ENCODE measurements at regions not wholly inside any gene's neighbourhood (a gene's known extent, or its start where the extent isn't known, plus 50 kb on each side); places are given as distances from the start of the nearest gene placed in this dataset.

- H3K9me3 ChIP-seq (ENCODE audit: control insufficient read depth in 2 of 3, low read length in 3 of 3) = no peaks in the 10 kb centered on the region
- POLR2A ChIA-PET = no interaction called here
- no peaks in the 10 kb centered on the region for H3K27me3 ChIP-seq (ENCODE audit: control insufficient read depth in 2 of 2, insufficient read depth in 2 of 2, low read length in 2 of 2)
- Mint-ChIP-seq H3K9me3 (peaks cover 0 to 4% (median 0%) of the 10 kb centered on the region in 11 donors), H3K4me3 (no peak overlapping the region), H3K36me3 (no peaks in the 10 kb centered on the region), H3K27me3 (peaks cover 0 to 11% (median 2%) of the 10 kb centered on the region in 5 donors), H3K4me1 (no peaks in the 10 kb centered on the region), H3K27ac (no peak overlapping the region)
- intact Hi-C loops (cut with micrococcal nuclease) = no loop called here
- no peak overlapping the region for H3K27ac ChIP-seq (ENCODE audit: low read depth, low read length)
- no peaks in the 10 kb centered on the region for H3K4me1 ChIP-seq (ENCODE audit: control insufficient read depth in 2 of 2, insufficient read depth in 2 of 2, low read length in 2 of 2)
- ATAC-seq = no peak
- CTCF ChIA-PET = no interaction called here
- no peak for DNase-seq
- no peaks in the 10 kb centered on the region for H3K36me3 ChIP-seq (ENCODE audit: control insufficient read depth in 2 of 3, insufficient read depth in 3 of 3, low read length in 3 of 3)
- no peak overlapping the region for H3K4me3 ChIP-seq (ENCODE audit: low read length)
These were observed 174.7 kb downstream of the GAS1 start for GRCh38 chr9:86772635-86772993.

DNA sequence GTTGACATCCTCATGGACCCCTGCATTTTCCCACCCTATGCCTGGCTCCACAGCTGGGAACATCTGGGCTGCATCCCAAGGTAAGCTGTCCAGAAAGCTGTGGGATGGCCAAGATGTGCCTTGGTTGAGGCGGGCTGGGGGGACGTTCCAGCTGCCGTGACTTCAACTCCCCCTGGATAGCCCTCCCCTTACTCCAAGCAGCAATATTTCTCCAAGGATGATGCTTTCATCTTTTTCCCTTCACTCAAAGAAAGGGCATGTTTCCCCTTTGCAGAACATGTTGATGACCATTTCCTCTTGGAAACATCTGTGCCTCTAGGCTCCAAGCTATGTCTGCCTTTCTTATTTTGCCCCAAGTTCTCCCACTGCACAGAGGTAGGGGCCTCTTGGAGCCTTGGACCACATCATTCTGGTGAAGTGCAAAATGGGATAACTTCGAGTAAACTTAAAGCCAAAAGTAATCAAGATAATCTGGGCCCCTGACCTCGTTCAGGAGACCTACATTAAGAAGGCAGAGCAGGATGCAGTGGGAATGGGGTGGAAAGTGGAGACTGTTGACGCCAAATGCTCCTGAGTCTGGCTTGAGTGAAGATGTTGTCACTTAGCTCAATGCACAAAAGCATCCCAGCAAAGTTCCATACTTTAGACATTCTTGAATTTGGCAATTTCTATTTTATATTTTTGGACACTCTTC is 175.2 kb downstream of the GAS1 start:
- no peaks in the 10 kb centered on the region for H3K36me3 Mint-ChIP-seq
- peaks cover 0 to 11% (median 2%) of the 10 kb centered on the region in 5 donors for H3K27me3 Mint-ChIP-seq
- ATAC-seq (no peak), DNase-seq (no peak)
- intact Hi-C loops (cut with micrococcal nuclease) = no loop called here
- POLR2A ChIA-PET = no interaction called here
- H3K27ac Mint-ChIP-seq = no peak overlapping the region
- H3K4me3 ChIP-seq (ENCODE audit: low read length) = no peak overlapping the region
- no peaks in the 10 kb centered on the region for H3K9me3 ChIP-seq (ENCODE audit: control insufficient read depth in 2 of 3, low read length in 3 of 3)
- H3K4me1 Mint-ChIP-seq = no peaks in the 10 kb centered on the region
- no peak overlapping the region for H3K27ac ChIP-seq (ENCODE audit: low read depth, low read length)
- CTCF ChIA-PET = no interaction called here
- H3K4me1 ChIP-seq (ENCODE audit: control insufficient read depth in 2 of 2, insufficient read depth in 2 of 2, low read length in 2 of 2) = no peaks in the 10 kb centered on the region
- peaks cover 0 to 4% (median 0%) of the 10 kb centered on the region in 11 donors for H3K9me3 Mint-ChIP-seq
- no peak overlapping the region for H3K4me3 Mint-ChIP-seq
- no peaks in the 10 kb centered on the region for H3K27me3 ChIP-seq (ENCODE audit: control insufficient read depth in 2 of 2, insufficient read depth in 2 of 2, low read length in 2 of 2)
- no peaks in the 10 kb centered on the region for H3K36me3 ChIP-seq (ENCODE audit: control insufficient read depth in 2 of 3, insufficient read depth in 3 of 3, low read length in 3 of 3)

GRCh38 chr9:86771420-86771819 is 175.9 kb downstream of the GAS1 start:
- no peak overlapping the region for H3K27ac ChIP-seq (ENCODE audit: low read depth, low read length)
- ChIA-PET POLR2A (no interaction called here), CTCF (no interaction called here)
- ATAC-seq (no peak), DNase-seq (no peak)
- peaks cover 0 to 11% (median 2%) of the 10 kb centered on the region in 5 donors for H3K27me3 Mint-ChIP-seq
- peaks cover 0 to 4% (median 0%) of the 10 kb centered on the region in 11 donors for H3K9me3 Mint-ChIP-seq
- intact Hi-C loops (cut with micrococcal nuclease) = no loop called here
- H3K36me3 ChIP-seq (ENCODE audit: control insufficient read depth in 2 of 3, insufficient read depth in 3 of 3, low read length in 3 of 3) = no peaks in the 10 kb centered on the region
- H3K4me3 ChIP-seq (ENCODE audit: low read length) = no peak overlapping the region
- H3K27ac Mint-ChIP-seq = no peak overlapping the region
- H3K9me3 ChIP-seq (ENCODE audit: control insufficient read depth in 2 of 3, low read length in 3 of 3) = no peaks in the 10 kb centered on the region
- no peak overlapping the region for H3K4me3 Mint-ChIP-seq
- no peaks in the 10 kb centered on the region for H3K27me3 ChIP-seq (ENCODE audit: control insufficient read depth in 2 of 2, insufficient read depth in 2 of 2, low read length in 2 of 2)
- H3K36me3 Mint-ChIP-seq = no peaks in the 10 kb centered on the region
- no peaks in the 10 kb centered on the region for H3K4me1 ChIP-seq (ENCODE audit: control insufficient read depth in 2 of 2, insufficient read depth in 2 of 2, low read length in 2 of 2)
- no peaks in the 10 kb centered on the region for H3K4me1 Mint-ChIP-seq

GRCh38 chr9:86768709-86769108 is 178.6 kb downstream of the GAS1 start:
- ChIA-PET CTCF (interaction anchor here (0.6 kb wide), 1 partner anchor 23 kb away, joined by 3 read pairs; no protein-coding TSS in a partner anchor), POLR2A (no interaction called here)
- Histone ChIP-seq H3K27me3 (ENCODE audit: control insufficient read depth in 2 of 2, insufficient read depth in 2 of 2, low read length in 2 of 2) (no peaks in the 10 kb centered on the region), H3K36me3 (ENCODE audit: control insufficient read depth in 2 of 3, insufficient read depth in 3 of 3, low read length in 3 of 3) (no peaks in the 10 kb centered on the region), H3K27ac (ENCODE audit: low read depth, low read length) (no peak overlapping the region), H3K4me3 (ENCODE audit: low read length) (no peak overlapping the region), H3K4me1 (ENCODE audit: control insufficient read depth in 2 of 2, insufficient read depth in 2 of 2, low read length in 2 of 2) (no peaks in the 10 kb centered on the region), H3K9me3 (ENCODE audit: control insufficient read depth in 2 of 3, low read length in 3 of 3) (no peaks in the 10 kb centered on the region)
- Mint-ChIP-seq H3K27ac (no peak overlapping the region), H3K9me3 (peaks cover 0 to 6% (median 0%) of the 10 kb centered on the region in 11 donors), H3K4me1 (no peaks in the 10 kb centered on the region), H3K4me3 (no peak overlapping the region), H3K27me3 (peaks cover 0 to 11% (median 0%) of the 10 kb centered on the region in 5 donors), H3K36me3 (no peaks in the 10 kb centered on the region)
- intact Hi-C loops (cut with micrococcal nuclease) = no loop called here
- ATAC-seq (no peak), DNase-seq (no peak)

DNA sequence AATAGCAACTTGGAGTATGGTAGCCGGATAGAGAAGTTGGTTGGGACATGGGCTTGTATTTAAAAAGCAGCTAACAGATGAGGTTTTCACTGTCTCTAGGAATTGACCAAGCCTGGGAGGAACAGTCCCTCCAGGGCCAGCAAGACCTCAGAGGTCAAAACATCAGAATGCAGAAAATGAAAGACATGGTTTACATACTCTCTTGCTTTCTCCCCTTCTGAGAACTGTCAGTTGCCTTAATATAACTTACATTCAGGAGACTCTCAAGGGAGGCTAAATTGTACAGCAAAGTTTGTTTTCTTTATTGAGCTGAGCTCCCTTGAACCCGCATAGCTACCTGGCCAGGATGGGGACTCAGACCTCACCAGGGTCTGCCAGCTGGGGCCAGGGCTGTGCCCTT is 179.3 kb downstream of the GAS1 start:
- DNase-seq (no peak), ATAC-seq (no peak)
- Histone ChIP-seq H3K4me3 (ENCODE audit: low read length) (no peak overlapping the region), H3K9me3 (ENCODE audit: control insufficient read depth in 2 of 3, low read length in 3 of 3) (no peaks in the 10 kb centered on the region), H3K36me3 (ENCODE audit: control insufficient read depth in 2 of 3, insufficient read depth in 3 of 3, low read length in 3 of 3) (no peaks in the 10 kb centered on the region), H3K27me3 (ENCODE audit: control insufficient read depth in 2 of 2, insufficient read depth in 2 of 2, low read length in 2 of 2) (no peaks in the 10 kb centered on the region), H3K27ac (ENCODE audit: low read depth, low read length) (no peak overlapping the region), H3K4me1 (ENCODE audit: control insufficient read depth in 2 of 2, insufficient read depth in 2 of 2, low read length in 2 of 2) (no peaks in the 10 kb centered on the region)
- POLR2A ChIA-PET = no interaction called here
- H3K9me3 Mint-ChIP-seq = peaks cover 0 to 9% (median 0%) of the 10 kb centered on the region in 11 donors
- H3K4me1 Mint-ChIP-seq = no peaks in the 10 kb centered on the region
- CTCF ChIA-PET = interaction anchor here (0.6 kb wide), 1 partner anchor 24 kb away, joined by 3 read pairs; no protein-coding TSS in a partner anchor
- no peaks in the 10 kb centered on the region for H3K36me3 Mint-ChIP-seq
- intact Hi-C loops (cut with micrococcal nuclease) = no loop called here
- no peak overlapping the region for H3K27ac Mint-ChIP-seq
- H3K27me3 Mint-ChIP-seq = peaks cover 0 to 11% (median 0%) of the 10 kb centered on the region in 5 donors
- no peak overlapping the region for H3K4me3 Mint-ChIP-seq

- no peaks in the 10 kb centered on the region for H3K36me3 ChIP-seq (ENCODE audit: control insufficient read depth in 2 of 3, insufficient read depth in 3 of 3, low read length in 3 of 3)
- no peak for DNase-seq
- H3K27me3 ChIP-seq (ENCODE audit: control insufficient read depth in 2 of 2, insufficient read depth in 2 of 2, low read length in 2 of 2) = no peaks in the 10 kb centered on the region
- no peak for ATAC-seq
- peaks cover 0 to 2% (median 0%) of the 10 kb centered on the region in 7 donors for H3K4me1 Mint-ChIP-seq
- intact Hi-C loops (cut with micrococcal nuclease) = no loop called here
- no peak overlapping the region for H3K4me3 Mint-ChIP-seq
- peaks cover 0 to 9% (median 0%) of the 10 kb centered on the region in 11 donors for H3K9me3 Mint-ChIP-seq
- H3K4me1 ChIP-seq (ENCODE audit: control insufficient read depth in 2 of 2, insufficient read depth in 2 of 2, low read length in 2 of 2) = no peaks in the 10 kb centered on the region
- ChIA-PET CTCF (no interaction called here), POLR2A (no interaction called here)
- no peaks in the 10 kb centered on the region for H3K9me3 ChIP-seq (ENCODE audit: control insufficient read depth in 2 of 3, low read length in 3 of 3)
- H3K4me3 ChIP-seq (ENCODE audit: low read length) = no peak overlapping the region
- no peak overlapping the region for H3K27ac ChIP-seq (ENCODE audit: low read depth, low read length)
- no peak overlapping the region for H3K27ac Mint-ChIP-seq
- no peaks in the 10 kb centered on the region for H3K36me3 Mint-ChIP-seq
- peaks cover 0 to 11% (median 0%) of the 10 kb centered on the region in 5 donors for H3K27me3 Mint-ChIP-seq
These were observed 179.9 kb downstream of the GAS1 start for GRCh38 chr9:86767373-86767772.

DNA sequence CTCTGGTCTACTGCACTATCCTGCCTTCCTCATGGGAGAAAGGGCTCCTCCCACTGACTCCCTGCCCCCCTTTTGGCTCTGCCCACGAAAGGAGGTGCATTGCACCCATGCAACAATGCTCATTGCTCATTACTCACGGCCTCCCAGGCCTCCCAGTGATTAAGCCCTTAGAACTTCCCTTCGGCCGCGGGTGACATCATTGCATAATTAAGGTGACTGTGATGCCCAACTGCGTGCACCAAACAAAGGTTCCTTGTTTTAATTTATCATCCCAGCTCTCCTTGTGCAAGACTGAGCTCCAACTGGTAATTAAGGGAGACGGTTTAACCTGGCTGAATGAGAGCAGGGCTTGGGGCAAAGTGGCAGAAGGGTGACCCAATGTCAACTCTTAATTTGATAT is 180.4 kb downstream of the GAS1 start:
- H3K27me3 Mint-ChIP-seq = peaks cover 0 to 11% (median 0%) of the 10 kb centered on the region in 5 donors
- ChIA-PET POLR2A (no interaction called here), CTCF (no interaction called here)
- no peaks in the 10 kb centered on the region for H3K36me3 ChIP-seq (ENCODE audit: control insufficient read depth in 2 of 3, insufficient read depth in 3 of 3, low read length in 3 of 3)
- H3K36me3 Mint-ChIP-seq = no peaks in the 10 kb centered on the region
- H3K4me1 Mint-ChIP-seq = peaks cover 0 to 2% (median 0%) of the 10 kb centered on the region in 7 donors
- H3K4me1 ChIP-seq (ENCODE audit: control insufficient read depth in 2 of 2, insufficient read depth in 2 of 2, low read length in 2 of 2) = no peaks in the 10 kb centered on the region
- intact Hi-C loops (cut with micrococcal nuclease) = no loop called here
- H3K4me3 Mint-ChIP-seq = no peak overlapping the region
- peaks cover 0 to 9% (median 0%) of the 10 kb centered on the region in 11 donors for H3K9me3 Mint-ChIP-seq
- no peaks in the 10 kb centered on the region for H3K9me3 ChIP-seq (ENCODE audit: control insufficient read depth in 2 of 3, low read length in 3 of 3)
- no peak overlapping the region for H3K27ac Mint-ChIP-seq
- no peaks in the 10 kb centered on the region for H3K27me3 ChIP-seq (ENCODE audit: control insufficient read depth in 2 of 2, insufficient read depth in 2 of 2, low read length in 2 of 2)
- H3K4me3 ChIP-seq (ENCODE audit: low read length) = no peak overlapping the region
- DNase-seq (no peak), ATAC-seq (peak; percentile 82)
- no peak overlapping the region for H3K27ac ChIP-seq (ENCODE audit: low read depth, low read length)
